GM19193 (cell line): ENCODE measurements at regions not wholly inside any gene's neighbourhood (a gene's known extent, or its start where the extent isn't known, plus 50 kb on each side); places are given as distances from the start of the nearest gene placed in this dataset.

Experiments
- POLR2A ChIP-seq: IDR thresholded peaks from 4 replicates; pipeline ENCODE4 v1.6.1; 2011; ENCODE audit not compliant: insufficient read depth, insufficient read length; ENCODE audit errors: extremely low read depth

- TF ChIP-seq POLR2A = no peak
Observed at GRCh38 chr9:109945573-109945972, 165.6 kb downstream of the PALM2AKAP2 start.

DNA sequence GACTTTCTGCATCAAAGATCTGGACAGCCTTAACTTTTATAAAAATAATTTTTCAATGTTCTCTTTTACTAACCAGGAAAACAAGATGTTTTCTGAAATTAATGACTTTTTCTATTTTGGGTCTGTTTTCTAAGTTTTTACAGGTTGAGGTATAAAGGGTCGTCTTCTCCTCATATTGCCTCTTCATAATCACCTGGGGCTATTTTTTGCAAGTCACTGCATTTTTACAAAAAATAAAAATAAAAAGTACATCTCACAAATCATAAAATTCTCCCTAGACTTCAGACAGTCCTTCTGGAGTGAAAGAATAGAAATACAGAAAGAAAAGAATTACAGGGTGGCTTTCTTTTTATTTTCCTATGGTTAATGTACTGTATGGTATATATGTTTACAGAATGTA lies 168.5 kb downstream of the PALM2AKAP2 start:
- TF ChIP-seq POLR2A = no peak

GRCh38 chr9:109950710-109951443 lies 170.9 kb downstream of the PALM2AKAP2 start:
- TF ChIP-seq POLR2A = no peak

DNA sequence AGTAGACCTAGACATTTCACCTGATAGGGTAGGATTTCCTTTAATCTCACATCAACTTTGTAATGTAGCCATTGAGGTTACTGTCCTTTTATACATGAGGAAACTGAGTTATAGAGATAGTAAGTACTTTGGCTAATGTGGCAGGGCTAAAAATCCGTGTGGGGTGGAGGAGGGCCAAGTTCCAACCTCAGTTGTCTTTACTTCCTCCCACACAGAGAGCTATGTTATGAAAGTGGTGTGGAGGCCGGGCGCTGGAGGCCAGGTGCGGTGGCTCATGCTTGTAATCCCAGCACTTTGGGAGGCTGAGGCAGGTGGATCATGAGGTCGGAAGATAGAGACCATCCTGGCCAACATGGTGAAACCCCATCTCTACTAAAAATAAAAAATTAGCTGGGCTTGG lies 173.3 kb downstream of the PALM2AKAP2 start:
- no peak for TF ChIP-seq POLR2A

GRCh38 chr9:109953813-109954497 lies 174.0 kb downstream of the PALM2AKAP2 start:
- no peak for TF ChIP-seq POLR2A

GRCh38 chr9:109956717-109957440 lies 176.9 kb downstream of the PALM2AKAP2 start:
- no peak for TF ChIP-seq POLR2A

DNA sequence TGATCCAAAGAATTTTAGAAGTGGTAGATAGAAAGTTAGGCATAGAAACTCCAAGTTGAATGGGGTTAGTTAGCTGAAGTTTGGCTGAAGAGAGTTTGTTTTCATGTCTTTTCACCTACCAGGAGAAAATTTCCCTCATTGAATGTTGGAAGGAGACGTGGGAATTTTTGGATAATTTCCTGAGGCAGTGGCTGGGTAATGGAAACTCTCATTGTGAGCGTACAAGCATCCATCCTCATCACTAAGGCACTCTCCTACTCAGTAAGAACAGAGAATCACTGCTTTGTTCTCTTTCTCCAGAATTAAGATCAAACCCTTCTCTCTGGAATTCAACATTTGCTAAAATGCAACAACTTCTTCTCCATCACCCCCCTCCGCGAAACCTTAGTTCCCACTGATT lies 179.7 kb downstream of the PALM2AKAP2 start:
- TF ChIP-seq POLR2A = no peak

DNA sequence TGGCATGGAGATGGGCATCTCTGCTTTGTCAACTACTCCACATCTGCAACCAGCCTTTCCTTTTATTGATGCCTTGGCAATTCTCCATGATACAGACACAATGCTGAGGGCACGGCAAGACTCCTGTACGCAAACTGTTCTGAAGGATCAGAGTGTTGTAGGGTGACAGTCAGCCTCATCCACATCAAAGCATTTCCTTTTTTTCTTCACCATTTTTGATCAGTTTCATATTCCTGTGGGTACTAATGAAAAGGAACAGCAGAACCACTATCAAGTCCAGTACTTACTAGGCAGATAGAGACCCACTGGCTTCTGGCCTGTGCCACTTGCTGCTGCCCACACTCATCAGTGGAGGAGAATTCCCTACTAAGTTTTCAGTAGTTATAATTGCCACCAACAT lies 181.6 kb downstream of the PALM2AKAP2 start:
- no peak for TF ChIP-seq POLR2A

GRCh38 chr9:109962215-109962614 lies 182.2 kb downstream of the PALM2AKAP2 start:
- TF ChIP-seq POLR2A = no peak

DNA sequence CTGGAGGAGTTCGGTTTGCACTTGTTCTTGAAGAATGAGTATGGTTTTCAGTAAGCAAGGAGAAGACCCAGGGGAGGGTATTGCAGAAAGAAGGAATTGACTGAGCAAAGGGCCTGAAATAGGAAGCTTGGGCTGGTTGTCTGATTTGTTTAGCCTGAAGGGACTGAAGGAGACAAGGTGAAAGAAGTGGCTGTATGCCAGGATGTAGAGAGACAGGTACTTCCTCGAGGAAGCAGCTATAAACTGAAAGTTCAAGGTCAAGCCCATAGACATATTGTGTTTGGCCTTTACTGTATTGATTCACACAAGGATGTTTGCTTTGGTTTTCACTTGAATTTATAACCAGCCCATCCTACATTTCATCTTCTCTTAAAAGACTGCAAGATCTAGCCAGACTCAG lies 183.1 kb downstream of the PALM2AKAP2 start:
- TF ChIP-seq POLR2A = no peak

DNA sequence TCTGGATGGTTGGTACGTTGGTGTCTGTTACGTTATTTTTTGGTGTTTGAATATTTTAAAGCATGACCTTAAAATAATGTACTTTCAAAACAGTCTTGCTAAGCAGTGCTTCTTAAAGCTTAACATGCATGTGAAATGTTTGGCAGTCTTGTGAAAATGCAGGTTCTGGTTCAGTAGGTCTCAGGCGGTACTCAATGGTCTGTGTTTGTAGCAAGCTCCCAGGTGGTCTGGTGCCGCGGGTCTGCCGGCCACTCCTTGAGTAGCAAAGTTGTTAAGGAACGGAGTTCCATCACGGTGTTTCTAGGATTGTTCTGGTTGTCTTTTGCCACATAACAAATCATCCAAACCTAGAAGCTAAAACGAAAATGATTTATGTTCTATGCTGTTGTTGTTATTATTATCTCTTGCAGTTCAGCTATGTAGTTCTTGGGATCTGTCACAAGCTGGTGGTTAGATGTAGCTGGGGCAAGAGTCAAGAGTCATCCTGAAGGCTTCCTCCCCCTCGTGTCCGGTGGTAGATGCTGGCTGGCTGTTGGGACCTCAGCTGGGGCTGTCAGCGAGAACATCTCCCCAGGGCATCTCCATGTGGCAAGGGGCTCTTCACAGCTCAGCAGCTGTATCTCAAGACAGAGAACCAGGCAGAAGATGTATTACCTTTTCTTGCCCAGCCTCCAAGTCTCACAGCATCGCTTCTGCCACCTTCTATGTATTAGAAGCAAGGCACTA lies 186.8 kb downstream of the PALM2AKAP2 start:
- TF ChIP-seq POLR2A = no peak

GRCh38 chr9:109967651-109968642 lies 187.9 kb downstream of the PALM2AKAP2 start:
- TF ChIP-seq POLR2A = no peak

DNA sequence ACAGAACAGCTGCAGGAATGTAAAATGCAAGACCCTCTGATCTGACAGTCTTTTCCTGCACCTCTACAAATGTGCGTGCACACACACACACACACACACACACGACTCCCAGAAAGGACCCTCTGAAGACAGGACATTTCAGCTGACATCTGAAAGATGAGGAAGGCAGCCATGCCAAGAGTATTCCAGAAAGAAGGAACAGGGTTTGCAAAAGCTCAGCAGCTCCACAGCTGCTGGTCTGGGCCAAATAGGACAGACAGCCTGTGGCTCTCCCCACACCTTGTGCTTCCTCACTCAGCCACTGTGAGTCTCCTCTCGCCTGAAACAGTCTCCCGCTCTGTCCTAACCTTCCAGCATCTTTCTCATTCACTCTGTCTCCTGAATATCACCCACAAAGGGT lies 189.0 kb downstream of the PALM2AKAP2 start:
- no peak for TF ChIP-seq POLR2A
